ENCODE measurements at regions not wholly inside any gene's neighbourhood (a gene's known extent, or its start where the extent isn't known, plus 50 kb on each side); places are given as distances from the start of the nearest gene placed in this dataset.
"Not testable (repeated sequence)": the region's sequence is repeated elsewhere in the genome, so short reads cannot be mapped to it uniquely, and the experiment has no call there.

GRCh38 chr18:60915160-60915559 lies 418.1 kb upstream of the CDH20 start:
- TF ChIP-seq CTCF (conservative IDR thresholded peaks at IDR 0.05; ENCODE audit: low read depth) = no peak
- ChIA-PET POLR2A (ENCODE audit: low non-redundant PET) (no interaction called here), CTCF (no interaction called here)
- H3K27ac ChIP-seq = no peak overlapping the region
- no peak for DNase-seq (ENCODE audit: low spot score)

GRCh38 chr18:60918862-60919261 lies 414.4 kb upstream of the CDH20 start:
- DNase-seq (ENCODE audit: low spot score); POLR2A ChIA-PET (ENCODE audit: low non-redundant PET); CTCF ChIA-PET; H3K27ac ChIP-seq: not testable (repeated sequence)

- no peak for DNase-seq (ENCODE audit: low spot score)
- no peak for TF ChIP-seq CTCF (conservative IDR thresholded peaks at IDR 0.05; ENCODE audit: low read depth)
- no peak overlapping the region for H3K27ac ChIP-seq
- CTCF ChIA-PET = no interaction called here
- POLR2A ChIA-PET (ENCODE audit: low non-redundant PET) = no interaction called here
Measured at GRCh38 chr18:60925892-60926291, 407.3 kb upstream of the CDH20 start.

- CTCF ChIA-PET = no interaction called here
- TF ChIP-seq CTCF (conservative IDR thresholded peaks at IDR 0.05; ENCODE audit: low read depth) = no peak
- DNase-seq (ENCODE audit: low spot score) = no peak
- POLR2A ChIA-PET (ENCODE audit: low non-redundant PET) = no interaction called here
- no peak overlapping the region for H3K27ac ChIP-seq
Measured at GRCh38 chr18:60929966-60930365, 403.3 kb upstream of the CDH20 start.

- no peak for DNase-seq (ENCODE audit: low spot score)
- no peak for TF ChIP-seq CTCF (conservative IDR thresholded peaks at IDR 0.05; ENCODE audit: low read depth)
- no peak overlapping the region for H3K27ac ChIP-seq
- CTCF ChIA-PET = no interaction called here
- POLR2A ChIA-PET (ENCODE audit: low non-redundant PET) = no interaction called here
Measured at GRCh38 chr18:60935041-60935910, 398.0 kb upstream of the CDH20 start.

GRCh38 chr18:60936101-60936500 lies 397.1 kb upstream of the CDH20 start:
- H3K27ac ChIP-seq = no peak overlapping the region
- CTCF ChIA-PET = no interaction called here
- no peak for TF ChIP-seq CTCF (conservative IDR thresholded peaks at IDR 0.05; ENCODE audit: low read depth)
- DNase-seq (ENCODE audit: low spot score) = no peak
- POLR2A ChIA-PET (ENCODE audit: low non-redundant PET) = no interaction called here

- no peak overlapping the region for H3K27ac ChIP-seq
- DNase-seq (ENCODE audit: low spot score) = no peak
- no peak for TF ChIP-seq CTCF (conservative IDR thresholded peaks at IDR 0.05; ENCODE audit: low read depth)
- ChIA-PET CTCF (no interaction called here), POLR2A (ENCODE audit: low non-redundant PET) (no interaction called here)
Measured at GRCh38 chr18:60943297-60943696, 389.9 kb upstream of the CDH20 start.

Data from RWPE1 (cell line).